ENCODE measurements at regions not wholly inside any gene's neighbourhood (a gene's known extent, or its start where the extent isn't known, plus 50 kb on each side); places are given as distances from the start of the nearest gene placed in this dataset.

- no peak for DNase-seq
Observed at GRCh38 chr5:15260356-15261268, 239.4 kb upstream of the FBXL7 start.

- DNase-seq, result no peak
Observed at GRCh38 chr5:15256485-15256884, 243.5 kb upstream of the FBXL7 start.

DNA sequence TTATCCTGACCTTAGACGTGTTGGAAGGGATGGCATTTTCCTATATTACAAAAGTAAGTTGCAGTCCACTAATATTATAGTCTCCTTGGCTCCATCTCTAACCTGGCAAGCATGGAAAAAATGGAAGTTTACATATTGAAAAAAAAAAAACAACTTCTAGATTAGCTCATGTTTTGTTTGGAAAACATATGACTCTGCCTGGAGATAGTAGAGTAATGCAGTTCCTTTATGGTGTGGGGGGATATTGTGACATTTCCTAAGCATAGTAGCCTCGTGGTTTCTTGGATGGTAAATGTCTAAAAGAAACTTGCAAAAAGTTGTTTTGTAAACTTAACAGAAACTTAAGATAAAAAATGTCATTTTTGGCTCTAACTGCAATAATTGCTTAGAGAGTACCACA, 244.4 kb upstream of the FBXL7 start:
- peak; percentile 6 for DNase-seq

DNA sequence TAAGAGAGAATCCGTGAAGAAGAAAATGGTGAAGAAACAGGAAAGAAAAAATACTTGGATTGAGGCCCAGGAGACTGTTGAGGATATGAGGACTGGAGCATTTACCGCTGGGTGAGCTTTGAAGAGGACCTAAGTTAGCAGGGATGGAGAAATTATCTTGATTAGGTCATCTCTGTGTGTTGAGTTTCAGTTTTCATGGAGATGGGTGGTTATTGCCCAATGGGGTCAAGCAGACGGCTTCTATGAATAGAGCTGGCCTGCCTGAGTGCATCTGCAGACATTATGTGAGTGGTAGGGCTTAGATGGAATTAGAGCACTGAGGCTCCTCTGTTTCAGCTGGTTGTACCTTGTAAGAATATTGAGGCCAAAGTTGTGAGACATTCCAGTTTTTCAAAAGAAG, 245.4 kb upstream of the FBXL7 start:
- no peak for DNase-seq

- no peak for DNase-seq
Observed at GRCh38 chr5:15252331-15252730, 247.6 kb upstream of the FBXL7 start.

DNA sequence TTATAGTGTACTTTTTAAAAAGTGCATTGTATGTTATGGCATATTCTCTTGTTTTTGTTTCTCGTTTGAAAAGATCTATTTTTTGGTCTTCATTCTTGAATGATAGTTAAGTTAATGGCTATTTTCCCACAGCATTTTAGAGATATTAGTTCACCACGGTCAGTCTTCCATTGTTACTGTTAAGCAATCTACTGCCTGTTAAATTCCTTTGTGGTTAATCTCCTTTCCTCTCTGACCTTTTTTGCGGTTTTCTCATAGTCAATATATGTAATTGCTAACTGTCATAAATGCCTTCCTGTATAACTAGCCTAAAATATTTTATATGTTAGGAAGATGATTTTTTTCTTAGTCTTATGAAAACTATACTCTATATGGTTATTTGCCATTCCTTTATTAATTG, 250.8 kb upstream of the FBXL7 start:
- DNase-seq, result peak; percentile 32

DNA sequence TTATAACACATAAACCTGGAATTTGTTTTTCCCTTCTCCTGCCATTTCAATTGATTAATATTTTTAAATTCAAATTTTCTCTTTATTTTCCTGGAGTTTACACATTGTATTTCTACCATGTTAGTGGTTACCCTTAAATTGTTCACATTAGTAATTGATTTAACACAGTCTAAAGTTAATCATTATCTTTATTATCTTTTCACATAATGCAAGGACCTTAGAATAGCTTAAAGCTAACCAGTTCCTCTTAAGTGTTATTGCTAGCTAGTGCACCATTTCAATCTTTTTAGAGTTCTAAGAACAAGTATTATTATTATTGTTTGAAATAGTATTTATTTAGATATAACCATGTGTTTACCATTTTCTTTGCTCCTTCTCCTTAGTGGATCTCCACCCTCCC, 251.2 kb upstream of the FBXL7 start:
- no peak for DNase-seq

- DNase-seq, result no peak
Observed at GRCh38 chr5:15245913-15246312, 254.1 kb upstream of the FBXL7 start.

DNA sequence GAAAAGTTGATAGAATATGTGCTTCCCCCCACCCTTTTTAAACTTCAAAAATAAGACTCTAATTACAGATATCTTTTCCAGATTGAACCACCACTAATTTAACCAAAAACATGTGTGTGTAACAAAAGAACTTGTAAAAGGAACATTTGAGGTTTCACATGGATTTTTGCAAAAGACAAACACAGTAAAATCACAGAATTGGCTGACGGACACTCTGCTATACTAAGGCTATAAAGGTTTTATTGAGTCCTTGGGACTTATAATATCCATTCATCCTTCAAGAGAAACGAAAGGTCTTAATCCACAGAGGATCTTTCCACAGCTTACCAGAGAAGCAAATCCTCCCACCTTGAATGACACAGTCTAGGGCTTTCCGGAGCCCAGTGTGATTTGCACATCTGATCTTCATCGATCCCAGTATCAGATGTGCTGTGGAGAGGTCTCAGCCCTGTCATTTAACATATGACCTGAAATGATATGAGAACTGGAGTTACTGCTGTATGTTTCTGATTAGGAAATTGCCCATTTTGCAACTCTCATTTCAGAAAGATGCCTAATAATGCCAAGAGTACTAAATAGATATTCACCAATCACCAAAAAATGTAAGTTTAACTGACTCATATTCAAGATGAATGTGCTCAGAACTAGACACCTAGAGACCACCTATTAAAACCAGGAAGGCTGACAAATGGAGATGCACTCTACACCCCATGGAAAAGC, 256.5 kb upstream of the FBXL7 start:
- DNase-seq, result no peak

DNA sequence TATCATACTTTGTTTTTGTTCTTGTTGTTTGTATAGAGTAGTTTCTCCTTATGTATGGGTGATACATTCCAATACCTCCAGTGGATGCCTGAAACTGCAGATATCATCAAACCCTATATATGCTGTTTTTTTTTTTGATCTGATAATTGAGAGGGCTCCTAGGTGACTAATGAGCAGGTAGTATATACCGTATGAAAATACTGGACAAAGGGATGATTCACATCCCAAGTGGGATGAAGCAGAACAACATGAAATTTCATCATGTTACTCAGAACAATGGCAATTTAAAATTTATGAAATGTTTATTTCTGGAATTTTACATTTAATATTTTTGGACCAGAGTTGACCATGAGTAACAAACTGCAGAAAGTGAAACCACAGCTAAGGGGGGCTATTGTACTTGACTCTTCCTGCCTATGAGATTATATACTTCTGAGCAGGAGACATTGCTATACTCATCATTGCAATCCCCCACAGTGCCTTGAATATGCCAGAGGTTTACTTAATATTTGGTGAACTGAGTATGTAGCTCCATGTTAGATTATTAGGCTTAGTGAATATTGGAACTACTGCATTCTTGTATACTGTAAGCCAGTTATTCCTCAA, 258.7 kb upstream of the FBXL7 start:
- DNase-seq, result no peak

- DNase-seq, result no peak
Observed at GRCh38 chr5:15238006-15238405, 262.0 kb upstream of the FBXL7 start.

- no peak for DNase-seq
Observed at GRCh38 chr5:15236911-15237508, 263.0 kb upstream of the FBXL7 start.

- no peak for DNase-seq
Observed at GRCh38 chr5:15234911-15235310, 265.1 kb upstream of the FBXL7 start.

DNA sequence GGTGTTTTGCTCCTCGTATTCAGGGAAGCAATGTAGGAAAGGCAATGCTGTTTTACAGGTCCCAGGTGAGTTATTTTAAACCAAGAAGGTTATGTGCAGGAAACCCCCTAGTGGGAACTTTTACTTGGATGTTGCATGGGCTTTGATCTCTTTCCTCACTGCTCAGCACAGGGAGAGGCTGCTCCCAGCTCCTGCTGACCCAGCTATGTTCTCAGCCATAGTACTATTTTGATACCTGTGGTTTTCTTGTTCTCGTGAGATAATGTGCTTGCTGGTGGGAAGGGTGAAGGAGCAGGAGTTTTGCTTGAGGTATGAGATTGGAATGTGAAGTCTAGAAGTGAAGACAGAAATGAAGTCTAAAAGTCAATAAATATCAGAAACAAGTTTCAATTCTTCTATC, 265.6 kb upstream of the FBXL7 start:
- DNase-seq, result no peak

GRCh38 chr5:15233566-15233965, 266.4 kb upstream of the FBXL7 start:
- no peak for DNase-seq

GRCh38 chr5:15222156-15222555, 277.8 kb upstream of the FBXL7 start:
- DNase-seq, result no peak

- no peak for DNase-seq
Observed at GRCh38 chr5:15220642-15221173, 279.3 kb upstream of the FBXL7 start.

GRCh38 chr5:15215056-15215455, 284.9 kb upstream of the FBXL7 start:
- DNase-seq, result no peak

GRCh38 chr5:15214010-15214409, 286.0 kb upstream of the FBXL7 start:
- no peak for DNase-seq

DNA sequence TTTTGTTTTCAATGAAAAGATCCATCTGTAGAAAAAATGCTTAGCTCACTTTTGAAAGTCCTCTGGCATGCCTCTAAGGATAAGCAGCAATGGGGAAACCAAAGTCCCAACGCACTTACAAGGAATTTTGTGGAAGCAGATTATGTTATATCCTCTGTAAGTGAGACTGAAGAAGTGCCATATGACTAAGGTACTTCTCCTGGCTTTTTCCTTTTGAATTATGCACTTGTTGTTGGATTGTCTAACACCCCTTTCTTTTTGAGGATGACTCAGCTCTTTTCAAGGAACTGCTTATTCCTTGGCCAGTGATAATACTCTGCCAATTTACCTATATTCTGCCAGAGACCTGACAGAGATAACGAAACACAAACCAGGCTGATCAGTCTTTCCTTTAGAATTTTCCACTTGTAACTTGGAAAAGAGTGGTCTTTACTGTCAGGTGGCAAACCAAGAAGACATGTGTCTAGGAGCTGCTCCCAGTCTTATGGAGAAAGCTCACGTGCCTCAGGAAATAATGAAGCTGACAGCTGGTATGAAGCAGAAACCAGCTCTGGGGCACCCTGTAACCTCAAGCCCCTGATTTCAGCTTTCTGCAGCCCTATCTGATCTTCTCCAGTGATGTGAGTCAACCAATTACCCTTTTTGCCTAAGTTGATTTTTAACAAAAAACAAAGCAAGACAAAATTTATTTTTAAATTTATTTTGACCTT, 290.8 kb upstream of the FBXL7 start:
- no peak for DNase-seq

DNA sequence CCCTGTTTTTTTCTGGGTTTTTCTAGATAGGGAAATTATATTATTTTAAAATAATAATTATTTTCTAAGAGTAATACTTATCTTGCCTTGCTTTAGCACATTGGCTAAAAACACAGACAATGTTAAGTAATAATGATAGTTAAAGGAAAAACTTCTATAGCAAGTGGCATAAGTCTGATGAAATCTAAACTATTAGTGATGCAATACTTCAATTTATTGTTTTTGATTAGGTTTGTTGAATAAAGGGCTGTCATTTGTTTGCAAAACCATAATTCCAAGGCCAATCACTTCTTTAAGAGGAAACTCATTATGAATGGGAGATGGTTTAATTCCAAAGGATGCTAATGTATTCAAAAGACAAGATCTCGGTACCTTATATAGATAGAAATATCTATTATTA, 293.8 kb upstream of the FBXL7 start:
- no peak for DNase-seq

- DNase-seq, result no peak
Observed at GRCh38 chr5:15203376-15203775, 296.6 kb upstream of the FBXL7 start.

DNA sequence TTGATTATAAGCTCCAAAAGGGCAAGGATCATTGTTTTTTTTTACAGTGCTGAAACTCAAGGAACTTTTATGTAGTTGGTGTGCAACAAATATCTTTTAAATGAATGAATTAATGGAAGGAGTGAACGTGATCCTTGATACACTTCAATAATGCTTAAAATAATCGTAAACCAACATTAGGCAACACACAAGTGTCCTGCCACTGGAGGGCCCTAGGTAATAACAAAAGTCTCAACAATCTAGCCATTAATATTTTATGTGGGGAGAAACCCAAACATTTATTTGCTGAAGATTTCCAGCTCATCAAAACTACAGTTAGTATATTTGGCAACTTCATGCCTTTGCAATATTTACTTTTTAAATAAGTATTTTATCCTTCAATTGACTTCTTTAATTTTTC, 309.0 kb upstream of the FBXL7 start:
- no peak for DNase-seq
